GM10266 (cell line): ENCODE measurements at regions not wholly inside any gene's neighbourhood (a gene's known extent, or its start where the extent isn't known, plus 50 kb on each side); places are given as distances from the start of the nearest gene placed in this dataset.

Experiments used
- DNase-seq: peaks from one replicate; pipeline ENCODE4 v3.0.0; 2012; ENCODE audit errors: extremely low spot score
- TF ChIP-seq, protein P1 (sequence below): IDR thresholded peaks from 2 replicates; pipeline ENCODE4 v1.5.1; 2012; ENCODE audit warnings: mild to moderate bottlenecking, low read depth; ENCODE audit not compliant: control insufficient read depth, insufficient read depth; ENCODE audit errors: missing control alignments

- TF ChIP-seq, protein P1, sequence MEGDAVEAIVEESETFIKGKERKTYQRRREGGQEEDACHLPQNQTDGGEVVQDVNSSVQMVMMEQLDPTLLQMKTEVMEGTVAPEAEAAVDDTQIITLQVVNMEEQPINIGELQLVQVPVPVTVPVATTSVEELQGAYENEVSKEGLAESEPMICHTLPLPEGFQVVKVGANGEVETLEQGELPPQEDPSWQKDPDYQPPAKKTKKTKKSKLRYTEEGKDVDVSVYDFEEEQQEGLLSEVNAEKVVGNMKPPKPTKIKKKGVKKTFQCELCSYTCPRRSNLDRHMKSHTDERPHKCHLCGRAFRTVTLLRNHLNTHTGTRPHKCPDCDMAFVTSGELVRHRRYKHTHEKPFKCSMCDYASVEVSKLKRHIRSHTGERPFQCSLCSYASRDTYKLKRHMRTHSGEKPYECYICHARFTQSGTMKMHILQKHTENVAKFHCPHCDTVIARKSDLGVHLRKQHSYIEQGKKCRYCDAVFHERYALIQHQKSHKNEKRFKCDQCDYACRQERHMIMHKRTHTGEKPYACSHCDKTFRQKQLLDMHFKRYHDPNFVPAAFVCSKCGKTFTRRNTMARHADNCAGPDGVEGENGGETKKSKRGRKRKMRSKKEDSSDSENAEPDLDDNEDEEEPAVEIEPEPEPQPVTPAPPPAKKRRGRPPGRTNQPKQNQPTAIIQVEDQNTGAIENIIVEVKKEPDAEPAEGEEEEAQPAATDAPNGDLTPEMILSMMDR: no peak
- no peak for DNase-seq
Measured at GRCh38 chr6:138013959-138014358, 93.3 kb downstream of the PERP start.

DNA sequence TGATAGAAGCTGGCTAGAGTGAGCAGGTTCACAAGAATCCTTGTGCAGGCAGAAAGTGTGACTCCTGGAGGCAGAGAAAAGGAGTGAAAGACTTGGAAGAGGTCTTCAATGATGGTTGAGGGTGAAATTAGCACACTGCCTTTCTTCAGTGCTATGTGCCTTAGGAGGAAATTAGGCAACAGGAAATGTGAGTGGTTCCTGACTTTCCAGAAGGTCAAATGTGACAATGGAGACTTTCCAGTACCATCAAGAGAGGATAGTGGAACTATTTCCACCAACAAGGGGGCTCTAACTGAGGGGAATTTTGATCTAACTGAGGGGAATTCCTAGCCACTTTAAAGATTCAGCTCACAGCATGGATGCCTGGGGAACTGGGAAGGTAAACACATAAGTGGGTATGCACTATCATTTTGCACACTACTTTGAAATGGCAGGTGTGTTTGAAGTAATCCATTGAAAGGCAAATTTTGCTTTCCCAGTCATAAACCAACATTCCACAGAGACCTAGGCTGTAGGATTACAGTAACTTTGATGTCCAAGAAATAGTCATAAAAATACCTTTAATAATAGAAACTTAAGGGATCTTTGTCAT lies 90.0 kb downstream of the PERP start:
- no peak for DNase-seq
- TF ChIP-seq, protein P1: no peak

DNA sequence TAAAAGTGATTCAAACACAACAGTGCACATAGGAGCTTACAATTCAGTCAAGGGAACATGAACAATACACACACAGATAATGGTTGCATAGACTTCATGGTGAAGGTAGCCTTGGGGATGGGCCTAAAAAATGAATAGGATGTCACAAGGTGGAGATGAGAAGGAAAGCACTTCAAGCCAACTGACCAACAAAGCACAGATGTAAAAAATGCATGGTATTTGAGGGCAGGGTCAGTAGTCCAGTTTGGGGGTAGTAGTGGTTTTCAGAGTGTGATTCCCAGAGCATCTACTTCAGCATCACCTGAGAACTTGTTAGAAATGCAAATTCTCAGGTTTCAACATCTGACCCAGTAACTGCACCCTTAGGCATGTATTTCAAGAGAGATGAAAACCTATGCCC lies 88.9 kb downstream of the PERP start:
- TF ChIP-seq, protein P1: no peak
- no peak for DNase-seq

- TF ChIP-seq, protein P1: no peak
- DNase-seq: no peak
Measured at GRCh38 chr6:138025528-138025978, 81.7 kb downstream of the PERP start.

- TF ChIP-seq, protein P1: no peak
- DNase-seq: no peak
Measured at GRCh38 chr6:138026342-138026741, 80.9 kb downstream of the PERP start.

- DNase-seq: no peak
- TF ChIP-seq, protein P1: no peak
Measured at GRCh38 chr6:138028893-138029292, 78.3 kb downstream of the PERP start.

DNA sequence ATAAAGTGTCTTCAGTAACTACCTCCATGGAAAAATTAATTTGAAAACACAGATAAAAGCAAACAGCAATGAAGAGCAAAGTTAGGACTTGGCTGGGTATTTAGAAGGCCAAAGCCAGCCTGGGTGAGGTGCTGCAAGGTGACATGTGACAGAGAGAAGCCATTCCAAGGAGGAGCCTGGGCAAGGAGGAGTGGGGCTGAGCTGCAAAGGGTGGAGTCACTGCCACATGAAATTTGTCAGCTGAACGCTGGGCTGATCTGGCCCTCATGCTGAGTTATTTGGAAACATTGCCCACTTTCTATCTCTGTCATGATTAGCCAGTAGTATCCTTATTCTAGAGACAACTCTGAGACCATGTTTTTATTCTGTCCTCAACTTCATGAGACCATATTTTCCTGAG lies 76.3 kb downstream of the PERP start:
- TF ChIP-seq, protein P1: no peak
- DNase-seq: no peak
